Fibroblast of skin of back (primary cell): ENCODE measurements at regions not wholly inside any gene's neighbourhood (a gene's known extent, or its start where the extent isn't known, plus 50 kb on each side); places are given as distances from the start of the nearest gene placed in this dataset.
"Not testable (repeated sequence)": the region's sequence is repeated elsewhere in the genome, so short reads cannot be mapped to it uniquely, and the experiment has no call there.

Source experiments
- DNase-seq: peaks from one replicate; pipeline ENCODE4 v3.0.0-alpha.2; 2013

DNA sequence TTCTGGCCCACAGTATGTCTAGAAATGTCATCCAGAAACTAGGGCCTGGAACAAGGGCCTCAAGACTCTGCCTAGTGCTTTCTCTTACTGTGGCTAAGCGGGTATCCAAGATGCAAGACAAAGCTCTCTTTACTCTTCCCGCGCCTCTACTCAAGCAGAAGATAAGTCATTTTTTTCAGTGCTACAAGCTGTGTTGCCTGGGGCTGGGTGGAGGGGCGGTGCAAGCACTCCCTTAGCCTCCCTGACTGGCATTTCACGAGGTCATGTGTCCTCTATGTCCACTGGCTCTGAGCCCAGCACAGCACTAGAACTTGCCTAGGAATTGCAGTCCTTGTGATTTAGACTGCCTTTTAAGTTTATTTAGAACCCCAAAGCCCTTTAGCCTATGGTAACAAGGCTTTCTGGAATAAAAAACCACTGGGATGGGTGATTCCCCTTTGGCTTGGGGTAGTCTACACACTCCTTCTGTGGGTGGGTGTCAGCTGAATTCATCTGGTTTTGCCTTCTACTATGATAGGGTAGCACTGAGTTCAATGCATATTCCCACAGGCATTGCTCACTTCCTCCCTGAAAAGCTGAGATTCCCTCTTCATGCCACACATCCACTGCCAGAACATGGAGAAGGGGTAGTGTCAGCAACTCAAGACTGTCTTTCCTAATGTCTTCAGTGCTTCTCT, 371.8 kb upstream of the KCND2 start:
- no peak for DNase-seq

DNA sequence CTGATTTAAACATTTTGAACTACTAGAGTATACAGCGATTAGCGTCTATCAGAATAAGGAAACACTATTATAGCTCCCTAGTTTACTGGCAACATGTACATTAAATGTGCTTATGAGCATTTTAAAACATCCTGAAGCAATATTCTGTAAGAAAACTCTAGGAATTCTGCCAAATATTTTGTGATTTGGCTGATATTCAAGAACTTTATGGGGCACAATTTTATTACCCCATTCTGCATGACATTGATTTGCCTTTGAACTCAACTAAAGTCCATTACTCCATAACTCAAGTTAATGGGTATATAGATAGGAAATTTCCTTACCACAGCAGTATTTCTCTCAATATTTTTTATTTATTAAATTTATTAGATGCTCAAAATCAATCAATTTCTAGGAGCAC, 369.9 kb upstream of the KCND2 start:
- DNase-seq: no peak

DNA sequence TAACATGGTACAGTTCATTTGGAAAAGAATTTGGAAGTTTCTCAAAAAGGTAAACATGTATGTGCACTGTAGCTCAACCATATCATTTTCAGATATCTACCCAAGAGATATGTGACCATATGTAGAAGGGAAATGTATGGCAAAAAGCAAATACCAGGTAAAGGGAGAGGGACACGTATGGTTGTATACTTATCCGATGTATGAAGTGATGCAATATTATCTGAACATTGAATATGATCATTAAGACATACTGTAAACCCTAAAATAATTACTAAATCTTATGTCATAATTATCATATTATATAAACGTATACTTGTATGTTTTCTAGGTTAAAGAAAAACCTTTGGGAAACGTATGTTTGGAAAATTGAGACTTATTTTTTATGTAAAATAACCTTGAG, 367.5 kb upstream of the KCND2 start:
- DNase-seq: no peak

DNA sequence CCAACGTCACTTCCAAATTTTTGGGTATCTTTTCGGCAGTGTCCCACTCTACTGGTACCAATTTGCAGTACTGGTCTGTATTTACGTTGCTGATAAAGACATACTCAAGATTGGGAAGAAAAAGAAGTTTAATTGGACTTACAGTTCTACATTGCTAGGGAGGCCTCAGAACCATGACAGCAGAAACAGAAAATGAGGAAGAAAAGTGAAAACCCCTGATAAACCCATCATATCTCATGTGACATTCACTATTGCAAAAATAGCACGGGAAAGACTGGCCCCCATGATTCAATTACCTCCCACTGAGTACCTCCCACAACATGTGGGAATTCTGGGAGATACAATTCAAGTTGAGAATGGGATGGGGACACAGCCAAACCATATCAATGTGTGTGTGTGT, 364.0 kb upstream of the KCND2 start:
- DNase-seq: no peak

DNA sequence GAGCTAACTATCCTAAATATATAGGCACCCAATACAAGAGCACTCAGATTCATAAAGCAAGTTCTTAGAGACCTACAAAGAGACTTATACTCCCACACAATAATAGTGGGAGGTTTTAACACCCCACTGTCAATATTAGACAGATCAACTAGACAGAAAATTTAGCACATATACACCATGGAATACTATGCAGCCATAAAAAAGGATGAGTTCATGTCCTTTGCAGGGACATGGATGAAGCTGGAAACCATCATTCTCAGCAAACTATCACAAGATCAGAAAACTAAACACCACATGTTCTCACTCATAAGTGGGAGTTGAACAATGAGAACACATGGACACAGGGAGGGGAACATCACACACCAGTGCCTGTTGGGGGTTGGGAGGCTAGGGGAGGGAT, 358.9 kb upstream of the KCND2 start:
- not testable (repeated sequence) for DNase-seq

DNA sequence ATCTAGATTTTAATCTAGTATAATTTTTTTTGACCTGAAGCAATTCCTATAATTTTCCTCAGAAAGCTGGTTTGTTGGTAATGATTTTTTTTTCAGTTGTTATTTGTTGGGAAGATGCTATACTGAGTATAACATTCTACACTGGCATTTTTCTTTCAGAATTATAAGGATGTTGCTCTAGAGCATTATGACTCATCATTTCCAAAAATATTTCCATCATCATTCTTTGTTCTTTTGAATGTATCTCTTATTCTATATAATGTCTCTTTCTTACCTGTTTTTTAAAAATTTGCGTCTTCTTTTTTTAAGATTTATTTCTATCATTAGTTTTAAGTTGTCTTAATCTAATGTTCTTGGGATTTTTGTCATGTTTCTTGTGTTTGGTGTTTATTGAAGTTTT, 356.5 kb upstream of the KCND2 start:
- no peak for DNase-seq

DNA sequence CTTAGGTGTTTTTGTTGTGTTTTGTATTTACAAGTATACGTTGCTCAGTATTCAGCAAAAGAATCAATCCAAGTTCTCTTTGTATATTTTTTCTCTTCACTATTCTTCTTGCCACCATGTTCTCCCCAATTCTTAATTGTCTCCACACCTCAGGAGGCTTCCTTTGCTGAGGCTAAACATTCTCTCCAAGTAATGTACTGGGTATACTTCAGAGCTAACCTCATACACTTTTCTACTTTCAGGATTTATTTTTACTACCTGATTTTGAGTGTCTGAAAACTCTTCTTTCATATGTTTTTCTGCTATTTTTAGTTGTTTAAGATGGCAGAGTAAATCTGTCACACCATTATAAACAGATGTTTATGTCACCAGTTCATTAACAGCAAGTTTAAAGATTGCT, 354.8 kb upstream of the KCND2 start:
- no peak for DNase-seq

DNA sequence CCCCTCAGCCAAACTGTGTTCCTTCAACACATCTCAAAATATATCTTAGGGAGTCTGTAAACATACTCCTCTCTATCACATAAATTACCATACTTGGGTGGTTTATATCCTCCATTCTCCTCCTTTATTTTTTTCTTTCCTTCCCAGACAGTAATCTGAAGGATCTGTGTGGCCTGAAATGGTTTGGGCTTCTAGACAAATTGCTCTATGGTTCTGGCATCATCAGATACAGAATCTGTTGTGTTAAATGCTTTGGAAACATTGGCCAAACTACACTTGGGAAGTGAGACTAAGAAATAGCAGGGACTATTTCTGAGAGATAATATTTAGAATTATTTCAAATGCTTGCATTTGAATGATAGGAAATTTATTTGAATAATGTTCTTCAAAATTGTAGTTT, 353.0 kb upstream of the KCND2 start:
- DNase-seq: no peak

DNA sequence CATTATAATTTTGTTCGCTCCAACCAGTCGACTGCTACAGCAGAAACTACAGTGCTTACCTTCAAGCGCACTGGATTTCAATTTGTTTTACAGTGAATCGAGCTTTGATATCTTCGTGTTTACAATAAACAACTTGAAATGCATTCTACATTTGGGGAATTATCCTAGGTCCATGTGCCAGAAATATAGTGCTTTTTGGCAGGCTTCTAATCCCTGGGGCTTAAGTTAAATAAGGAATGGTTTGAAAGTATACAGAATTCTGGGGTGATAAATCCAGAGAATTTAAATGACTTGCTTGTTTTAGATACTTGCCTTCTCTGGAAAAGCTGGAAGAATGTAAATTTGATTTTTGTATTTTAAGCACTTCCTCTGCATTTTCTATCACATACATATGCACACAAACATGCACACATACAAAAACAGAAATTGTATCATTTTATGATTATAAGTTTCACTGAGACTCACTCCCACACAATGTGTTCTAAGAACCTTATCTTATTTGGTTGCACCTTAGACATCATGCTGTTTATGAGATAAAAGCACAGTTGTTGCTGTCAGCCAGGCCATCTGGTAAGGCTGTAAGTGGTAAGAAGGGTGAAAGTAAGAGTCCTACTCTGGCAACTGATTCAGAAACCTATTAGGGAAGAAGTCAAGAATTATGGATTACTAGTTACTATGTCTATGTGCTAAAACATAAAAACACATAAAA, 347.2 kb upstream of the KCND2 start:
- DNase-seq: no peak

DNA sequence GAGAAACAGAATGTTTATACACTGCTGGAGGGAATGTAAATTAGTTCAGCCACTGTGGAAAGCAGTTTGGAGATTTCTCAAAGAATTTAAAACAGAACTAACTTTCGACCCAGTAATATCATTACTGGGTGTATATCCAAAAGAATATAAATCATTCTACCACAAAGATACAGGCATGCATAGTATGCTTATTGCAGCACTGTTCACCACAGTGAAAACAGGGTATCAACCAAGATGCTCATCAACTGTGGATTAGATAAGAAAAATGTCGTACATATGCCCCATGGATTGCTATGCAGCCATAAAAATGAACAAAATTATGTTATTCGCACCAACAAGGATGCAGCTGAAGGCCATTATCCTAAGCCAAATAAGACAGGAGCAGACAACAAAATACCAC, 343.1 kb upstream of the KCND2 start:
- DNase-seq: no peak

DNA sequence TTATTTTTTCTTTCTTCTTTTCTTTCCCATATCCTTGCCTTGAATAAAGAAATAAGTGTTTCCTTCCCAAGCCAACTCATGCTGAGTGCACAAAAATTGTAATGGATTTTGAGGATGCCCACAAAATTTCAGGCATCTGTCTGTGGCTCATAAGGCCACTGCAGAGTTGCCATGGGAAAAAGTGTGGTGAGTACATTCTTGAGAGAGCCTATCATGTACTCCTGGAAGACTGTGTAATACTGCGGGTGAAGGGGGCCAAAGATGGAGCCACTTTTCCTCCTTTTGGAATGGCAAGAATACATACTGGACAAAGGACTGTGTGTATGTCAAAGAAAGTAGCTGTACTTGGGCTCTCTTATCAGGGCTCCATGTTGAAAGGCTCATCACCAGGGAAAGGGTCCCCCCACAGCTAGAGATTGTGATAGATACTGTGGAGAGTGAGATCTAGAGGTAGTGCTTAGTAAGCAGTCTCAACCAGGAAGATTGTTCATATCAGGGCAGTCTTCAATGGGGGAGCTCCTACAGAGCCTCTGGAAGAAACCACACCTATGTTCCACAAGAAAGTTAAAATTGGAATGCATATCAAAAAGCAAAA, 341.6 kb upstream of the KCND2 start:
- DNase-seq: peak; percentile 8

DNA sequence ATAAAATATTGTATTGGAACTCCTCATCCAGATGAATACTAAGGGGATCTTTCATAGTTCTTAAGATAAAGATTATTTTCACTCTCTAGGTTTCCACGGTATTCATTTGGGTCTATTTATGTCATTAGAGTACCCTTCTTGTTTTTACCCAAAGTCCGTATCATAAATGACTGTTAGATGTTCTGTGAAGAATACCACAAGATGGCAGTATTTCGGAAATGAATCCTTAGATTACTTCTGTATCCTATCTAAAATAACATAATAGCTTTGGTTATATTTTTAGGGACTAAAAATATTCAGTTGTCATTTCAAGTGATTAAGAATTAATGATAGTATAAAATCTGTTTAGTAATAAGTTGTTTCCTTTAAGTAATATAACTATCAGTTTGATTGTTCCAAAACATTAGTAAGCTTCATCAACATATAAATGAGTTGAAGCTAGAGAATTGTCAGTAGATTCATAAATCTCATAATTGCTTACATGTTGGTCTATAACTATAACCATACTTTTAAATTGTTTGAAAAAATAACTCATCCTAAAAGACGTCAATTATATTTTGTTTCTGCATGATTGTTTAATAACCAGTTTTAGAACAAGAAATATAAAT, 337.5 kb upstream of the KCND2 start:
- peak; percentile 42 for DNase-seq

DNA sequence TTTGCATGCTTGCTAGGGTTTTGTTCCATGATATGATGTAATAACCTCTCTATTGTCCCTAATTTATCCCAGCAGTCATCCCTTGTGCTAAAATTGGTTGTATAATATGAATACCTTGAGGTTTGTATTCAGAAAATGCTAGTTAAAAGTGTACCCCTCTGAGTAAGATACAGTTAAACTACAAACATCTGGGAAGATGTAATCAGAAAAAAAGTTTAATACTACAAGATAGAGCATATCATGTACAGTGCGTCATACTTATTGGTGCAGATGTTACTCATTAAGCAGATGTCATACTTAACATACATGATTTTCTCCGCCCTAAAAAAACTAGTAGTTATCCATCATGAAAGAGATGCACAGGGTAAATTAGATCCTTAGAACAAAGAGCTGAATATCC, 336.1 kb upstream of the KCND2 start:
- DNase-seq: peak; percentile 5

DNA sequence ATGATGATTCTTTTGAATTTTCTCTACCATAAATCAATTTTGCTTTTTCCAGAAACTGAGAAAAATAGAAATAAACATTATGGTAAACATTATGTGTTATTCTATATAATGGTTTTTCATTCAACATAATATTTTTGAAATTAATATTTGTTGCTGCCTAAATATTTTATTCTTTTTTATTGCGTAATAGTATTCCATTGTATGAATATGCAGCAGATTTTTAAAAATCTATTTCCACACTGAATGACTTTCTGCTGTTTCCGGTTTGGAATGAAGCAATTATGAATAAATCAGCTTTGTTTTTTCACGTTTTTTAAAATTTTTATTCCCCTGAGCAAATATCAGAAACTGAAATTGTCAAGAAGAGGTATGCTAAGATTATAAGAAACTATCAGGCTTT, 335.2 kb upstream of the KCND2 start:
- no peak for DNase-seq

DNA sequence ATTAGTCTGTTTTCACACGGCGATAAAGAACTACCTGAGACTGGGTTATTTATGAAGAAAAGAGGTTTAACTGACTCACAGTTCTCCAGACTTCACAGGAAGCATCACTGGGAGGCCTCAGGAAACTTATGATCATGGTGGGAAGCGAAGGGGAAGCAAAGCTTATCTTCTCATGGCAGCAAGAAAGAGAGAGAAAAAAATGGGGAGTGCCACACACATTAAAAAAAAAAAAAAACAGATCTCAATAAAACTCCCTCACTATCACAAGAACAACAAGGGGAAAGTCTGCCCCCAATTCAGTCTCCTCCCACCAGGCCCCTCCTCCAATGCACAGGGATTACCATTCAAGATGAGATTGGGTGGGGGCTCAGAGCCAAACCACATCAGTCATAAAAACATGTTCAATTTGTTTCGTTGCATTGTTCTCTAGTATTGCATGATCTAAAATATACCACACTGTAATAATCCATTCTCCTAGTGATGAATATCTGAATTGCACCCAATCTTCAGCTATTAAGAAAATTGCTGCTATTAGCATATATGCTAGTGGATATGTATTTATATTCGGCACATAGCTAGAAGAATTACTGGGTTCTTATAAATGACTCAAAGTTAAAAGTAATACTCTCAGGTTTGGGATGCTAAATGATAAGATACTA, 328.9 kb upstream of the KCND2 start:
- no peak for DNase-seq

DNA sequence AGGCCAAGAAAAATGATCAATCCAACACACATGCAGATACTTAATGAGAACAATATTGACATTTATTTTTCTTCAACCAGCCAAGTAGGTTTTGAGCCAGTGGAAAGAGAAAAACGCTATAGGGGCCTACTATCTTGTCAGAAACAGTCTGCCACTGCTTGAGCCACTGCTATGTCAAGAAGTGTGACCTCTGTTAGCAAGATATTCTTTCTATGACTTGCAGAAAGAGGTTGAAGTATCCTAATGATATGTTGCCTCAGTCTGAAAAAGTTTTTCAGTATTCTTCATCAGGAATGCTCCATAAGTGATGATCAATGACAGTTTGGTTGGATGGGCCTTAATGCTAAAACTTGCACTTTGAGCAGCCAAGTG, 328.4 kb upstream of the KCND2 start:
- no peak for DNase-seq

DNA sequence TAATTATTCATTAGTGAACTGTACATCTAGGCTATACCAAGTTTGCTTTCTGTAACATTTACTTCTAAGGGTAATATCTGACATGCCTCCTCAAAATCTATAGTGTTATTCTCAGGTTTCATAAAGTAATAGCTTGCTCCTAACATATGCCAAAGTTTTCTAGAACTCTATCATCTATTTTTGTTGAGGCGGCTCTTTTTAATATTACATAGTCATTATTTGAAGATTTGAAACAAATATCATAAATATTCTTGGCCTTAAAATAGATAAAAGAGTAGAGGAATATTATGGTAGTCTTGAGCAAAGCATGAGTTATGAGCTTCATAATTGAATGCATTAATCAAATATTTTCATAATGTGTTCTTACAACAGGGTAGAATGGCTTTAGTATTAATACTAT, 327.2 kb upstream of the KCND2 start:
- DNase-seq: no peak

DNA sequence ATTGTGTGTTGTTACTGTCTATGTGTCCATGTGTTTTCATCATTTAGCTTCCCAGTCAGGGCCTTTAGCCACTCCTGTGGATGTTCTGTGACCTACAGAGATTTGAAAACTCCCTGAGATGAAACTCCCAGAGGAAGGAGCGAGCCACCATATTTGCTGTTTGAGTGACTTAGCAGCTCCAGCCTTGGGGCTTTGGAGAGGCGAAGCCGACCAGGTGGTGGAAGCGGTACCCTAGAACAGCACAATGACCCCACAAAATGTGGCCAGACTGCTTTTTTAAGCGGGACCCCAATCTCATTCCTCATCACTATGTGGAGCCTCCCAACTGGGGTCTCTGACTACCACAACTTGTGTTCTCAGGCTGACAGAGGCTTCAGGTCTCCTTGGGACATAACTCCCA, 323.9 kb upstream of the KCND2 start:
- no peak for DNase-seq

DNA sequence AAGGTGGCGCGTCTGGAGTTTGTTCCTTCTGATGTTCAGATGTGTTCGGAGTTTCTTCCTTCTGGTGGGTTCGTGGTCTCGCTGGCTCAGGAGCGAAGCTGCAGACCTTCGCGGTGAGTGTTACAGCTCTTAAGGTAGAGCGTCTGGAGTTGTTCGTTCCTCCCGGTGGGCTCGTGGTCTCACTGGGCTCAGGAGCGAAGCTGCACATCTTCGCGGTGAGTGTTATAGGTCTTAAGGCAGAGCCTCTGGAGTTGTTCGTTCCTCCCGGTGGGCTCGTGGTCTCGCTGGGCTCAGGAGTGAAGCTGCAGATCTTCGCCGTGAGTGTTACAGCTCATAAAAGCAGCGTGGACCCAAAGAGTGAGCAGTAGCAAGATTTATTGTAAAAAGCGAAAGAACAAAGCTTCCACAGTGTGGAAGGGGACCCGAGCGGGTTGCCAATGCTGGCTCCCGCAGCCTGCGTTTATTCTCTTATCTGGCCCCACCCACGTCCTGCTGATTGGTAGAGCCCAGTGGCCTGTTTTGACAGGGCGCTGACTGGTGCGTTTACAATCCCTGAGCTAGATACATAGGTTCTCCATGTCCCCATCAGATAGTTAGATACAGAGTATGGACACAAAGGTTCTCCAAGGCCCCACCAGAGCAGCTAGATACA, 322.5 kb upstream of the KCND2 start:
- not testable (repeated sequence) for DNase-seq

DNA sequence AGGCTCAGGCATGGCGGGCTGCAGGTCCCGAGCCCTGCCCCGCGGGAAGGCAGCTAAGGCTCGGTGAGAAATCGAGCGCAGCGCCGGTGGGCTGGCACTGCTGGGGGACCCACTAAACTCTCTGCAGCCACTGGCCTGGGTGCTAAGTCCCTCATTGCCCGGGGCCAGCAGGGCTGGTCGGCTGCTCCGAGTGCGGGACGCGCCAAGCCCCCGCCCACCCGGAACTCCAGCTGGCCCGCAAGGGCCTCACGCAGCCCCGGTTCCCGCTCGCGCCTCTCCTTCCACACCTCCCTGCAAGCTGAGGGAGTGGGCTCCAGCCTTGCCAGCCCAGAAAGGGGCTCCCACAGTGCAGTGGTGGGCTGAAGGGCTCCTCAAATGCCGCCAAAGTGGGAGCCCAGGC, 321.4 kb upstream of the KCND2 start:
- not testable (repeated sequence) for DNase-seq

DNA sequence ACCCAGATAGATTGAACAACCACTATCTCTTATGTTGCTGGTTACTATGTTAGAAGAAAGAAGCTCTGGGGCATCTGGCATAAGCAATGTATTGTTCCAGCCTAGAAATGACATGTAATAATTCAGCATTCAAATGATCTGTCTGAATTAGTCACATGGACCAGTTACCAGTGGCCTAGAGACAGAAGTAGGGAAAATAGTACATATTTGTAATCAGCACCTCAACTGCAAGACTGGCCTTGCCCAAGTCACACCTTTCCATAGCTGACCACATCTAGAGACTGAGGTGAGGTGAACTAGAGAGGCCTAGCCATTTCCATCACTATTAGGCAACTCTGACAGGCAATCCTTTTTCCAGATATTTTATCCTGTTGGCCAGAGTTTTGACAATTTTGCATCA, 315.6 kb upstream of the KCND2 start:
- no peak for DNase-seq

DNA sequence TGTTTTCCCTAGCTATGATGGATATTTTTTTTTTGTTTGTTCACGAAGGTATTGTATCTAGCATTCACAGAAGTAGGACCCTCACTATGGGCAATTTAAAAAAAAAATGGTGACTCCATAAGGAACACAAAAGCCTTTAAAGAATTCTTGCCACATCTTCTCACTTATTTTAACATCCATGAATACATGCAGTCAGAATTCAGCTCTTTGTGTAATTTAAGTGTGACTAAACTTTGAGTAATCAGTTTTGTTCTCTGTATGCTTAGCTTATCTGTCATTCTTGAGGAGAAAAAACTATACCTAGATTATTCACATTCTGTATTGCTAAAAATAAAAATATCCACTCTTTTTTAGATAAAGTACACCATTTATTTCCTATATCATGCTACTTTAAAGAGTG, 313.2 kb upstream of the KCND2 start:
- peak; percentile 73 for DNase-seq

DNA sequence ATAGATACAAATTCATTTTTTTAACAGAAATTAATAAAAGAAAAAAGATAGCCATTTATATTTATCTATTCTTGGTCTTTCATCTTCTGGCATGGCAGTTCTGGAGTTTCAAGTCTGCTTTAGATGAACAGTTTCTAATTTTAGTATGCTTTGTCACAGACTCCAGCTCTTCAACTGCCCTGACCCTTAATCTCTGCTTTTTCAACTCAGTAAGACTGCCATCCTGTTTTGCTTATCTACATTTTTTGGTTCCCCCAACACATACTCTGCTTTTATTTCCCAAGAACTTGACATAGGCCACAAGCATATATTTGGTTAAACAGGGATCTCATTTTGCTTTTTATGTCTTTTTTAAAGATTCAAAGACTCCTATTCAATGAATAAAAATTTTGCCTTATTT, 309.3 kb upstream of the KCND2 start:
- peak; percentile 23 for DNase-seq
